Hepatocyte (in vitro differentiated cells): ENCODE measurements at regions not wholly inside any gene's neighbourhood (a gene's known extent, or its start where the extent isn't known, plus 50 kb on each side); places are given as distances from the start of the nearest gene placed in this dataset.

ENCODE experiments used
- DNase-seq: peaks from one replicate; pipeline ENCODE4 v3.0.0-alpha.2; 2016; ENCODE audit warnings: low spot score
- H2AFZ ChIP-seq: fragments of 200-600 bp; sonication (generic); 2 replicates; pipeline ENCODE4 v1.6.0; 2016; ENCODE audit warnings: antibody characterized with exemption, mild to moderate bottlenecking
- H3K27ac ChIP-seq: fragments of 200-600 bp; sonication (generic); 2 replicates; pipeline ENCODE4 v1.5.1; 2016; ENCODE audit warnings: mild to moderate bottlenecking
- H3K27me3 ChIP-seq: fragments of 200-600 bp; sonication (generic); 2 replicates; pipeline ENCODE4 v1.6.1; 2016
- H3K36me3 ChIP-seq: fragments of 200-600 bp; sonication (generic); replicated peaks from 2 replicates; pipeline ENCODE4 v1.5.1; 2016; ENCODE audit warnings: low read depth; ENCODE audit not compliant: insufficient read depth
- H3K4me1 ChIP-seq: fragments of 200-600 bp; sonication (generic); 2 replicates; pipeline ENCODE4 v1.5.1; 2016; ENCODE audit warnings: mild to moderate bottlenecking, moderate library complexity; ENCODE audit not compliant: insufficient read depth
- H3K4me2 ChIP-seq: fragments of 200-600 bp; sonication (generic); 2 replicates; pipeline ENCODE4 v1.6.0; 2016
- H3K4me3 ChIP-seq: fragments of 200-600 bp; sonication (generic); 2 replicates; pipeline ENCODE4 v1.5.1; 2016; ENCODE audit warnings: mild to moderate bottlenecking
- H3K79me2 ChIP-seq: fragments of 200-600 bp; sonication (generic); 2 replicates; pipeline ENCODE4 v1.6.0; 2017; ENCODE audit warnings: mild to moderate bottlenecking
- H3K9me2 ChIP-seq: fragments of 200-600 bp; sonication (generic); replicated peaks from 2 replicates; pipeline ENCODE4 v1.6.0; 2017; ENCODE audit warnings: mild to moderate bottlenecking; ENCODE audit not compliant: insufficient read depth
- H3K9me3 ChIP-seq: fragments of 200-600 bp; sonication (generic); 2 replicates; pipeline ENCODE4 v1.5.1; 2016; ENCODE audit warnings: low read depth, mild to moderate bottlenecking
- H4K20me1 ChIP-seq: fragments of 200-600 bp; sonication (generic); 2 replicates; pipeline ENCODE4 v1.6.0; 2016; ENCODE audit warnings: mild to moderate bottlenecking; ENCODE audit not compliant: insufficient read depth, poor library complexity, severe bottlenecking
- CTCF ChIP-seq: fragments of 200-600 bp; sonication (generic); IDR thresholded peaks from 2 replicates; pipeline ENCODE4 v1.5.1; 2016; ENCODE audit warnings: antibody characterized with exemption, mild to moderate bottlenecking; ENCODE audit not compliant: poor library complexity
- EZH2 ChIP-seq: fragments of 200-600 bp; sonication (generic); IDR thresholded peaks from 2 replicates; pipeline ENCODE4 v1.6.1; 2016; ENCODE audit warnings: antibody characterized with exemption, mild to moderate bottlenecking, borderline replicate concordance
- EZH2phosphoT487 ChIP-seq: fragments of 200-600 bp; sonication (generic); IDR thresholded peaks from one replicate; pipeline ENCODE4 v1.6.1; 2018; ENCODE audit warnings: antibody characterized with exemption, mild to moderate bottlenecking, low read depth, moderate library complexity; ENCODE audit not compliant: unreplicated experiment, severe bottlenecking
- WGBS: methylation state at CpG from one replicate; pipeline ENCODE4 v1.1.6; 2016; ENCODE audit warnings: low lambda C conversion rate; ENCODE audit errors: missing lambda C conversion rate; 5-methylcytosine and 5-hydroxymethylcytosine counted together

DNA sequence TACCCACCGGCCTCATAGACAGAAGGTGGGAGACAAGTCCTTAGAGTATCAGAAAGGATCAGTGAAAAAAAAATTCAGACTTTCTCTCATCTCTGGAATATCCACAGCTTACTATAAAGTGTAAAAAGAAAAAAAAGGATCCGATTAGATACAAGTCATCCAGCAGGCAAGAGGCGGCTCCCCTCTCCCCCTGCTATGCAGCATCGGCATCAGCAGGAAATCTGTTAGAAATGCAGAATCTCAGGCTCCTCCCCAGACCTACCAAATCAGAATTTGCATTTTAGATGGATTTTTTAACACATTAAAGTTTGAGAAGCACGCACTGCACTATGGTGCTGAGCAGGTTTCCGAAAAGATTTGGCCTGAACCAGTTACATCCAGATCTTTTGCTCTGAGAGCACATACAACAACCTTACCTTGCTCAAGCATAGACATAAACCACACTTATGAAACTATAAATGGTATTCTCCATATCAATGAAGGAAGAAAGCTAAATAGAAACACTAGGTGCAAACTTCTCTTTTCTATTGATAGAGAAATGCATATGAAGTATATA lies 117.0 kb upstream of the POU3F2 start:
- WGBS = 70% methylated on average over 6 of the region's 6 CpGs
- Histone ChIP-seq H3K9me2 (no peaks in the 10 kb centered on the region), H3K4me1 (no peaks in the 10 kb centered on the region), H3K9me3 (no peaks in the 10 kb centered on the region), H3K79me2 (no peaks in the 10 kb centered on the region), H3K36me3 (no peaks in the 10 kb centered on the region), H3K4me2 (no peak overlapping the region), H4K20me1 (no peaks in the 10 kb centered on the region), H3K27ac (no peak overlapping the region), H3K4me3 (no peak overlapping the region), H3K27me3 (peaks cover 9% of the 10 kb centered on the region), H2AFZ (no peak overlapping the region)
- no peak for DNase-seq
- TF ChIP-seq EZH2 (no peak), EZH2phosphoT487 (no peak)

- no peak for DNase-seq
- Histone ChIP-seq H4K20me1 (no peaks in the 10 kb centered on the region), H3K9me2 (no peaks in the 10 kb centered on the region), H3K79me2 (no peaks in the 10 kb centered on the region), H3K4me1 (no peaks in the 10 kb centered on the region), H3K4me2 (no peak overlapping the region), H3K9me3 (no peaks in the 10 kb centered on the region), H3K4me3 (no peak overlapping the region), H3K36me3 (no peaks in the 10 kb centered on the region), H2AFZ (no peak overlapping the region), H3K27ac (no peak overlapping the region), H3K27me3 (peaks cover 9% of the 10 kb centered on the region)
- TF ChIP-seq CTCF (no peak), EZH2 (no peak), EZH2phosphoT487 (no peak)
- 81% methylated on average over 2 of the region's 2 CpGs for WGBS
Measured at GRCh38 chr6:98717988-98718387, 116.4 kb upstream of the POU3F2 start.

GRCh38 chr6:98724537-98724936 lies 109.8 kb upstream of the POU3F2 start:
- no peak for TF ChIP-seq EZH2
- TF ChIP-seq CTCF = no peak
- Histone ChIP-seq H3K79me2 (no peaks in the 10 kb centered on the region), H4K20me1 (no peaks in the 10 kb centered on the region), H3K36me3 (no peaks in the 10 kb centered on the region), H3K4me2 (no peak overlapping the region), H3K27me3 (no peaks in the 10 kb centered on the region), H3K4me3 (no peak overlapping the region), H3K9me3 (no peaks in the 10 kb centered on the region), H3K9me2 (no peaks in the 10 kb centered on the region), H2AFZ (no peak overlapping the region), H3K4me1 (no peaks in the 10 kb centered on the region), H3K27ac (no peak overlapping the region)
- DNase-seq = peak; percentile 9

- H3K36me3 ChIP-seq = no peaks in the 10 kb centered on the region
Measured at GRCh38 chr6:98747273-98747672, 87.1 kb upstream of the POU3F2 start.

More at GRCh38 chr6:98747273-98747672, 87.1 kb upstream of the POU3F2 start:
- no peak for DNase-seq
- 76% methylated on average over 1 of the region's 1 CpG for WGBS
- H3K4me1 ChIP-seq = no peaks in the 10 kb centered on the region
- no peak overlapping the region for H3K27ac ChIP-seq
- no peaks in the 10 kb centered on the region for H4K20me1 ChIP-seq
- H3K4me3 ChIP-seq = no peak overlapping the region
- TF ChIP-seq CTCF = no peak
- no peak for TF ChIP-seq EZH2phosphoT487
- no peak for TF ChIP-seq EZH2
- H2AFZ ChIP-seq = no peak overlapping the region
- no peaks in the 10 kb centered on the region for H3K9me2 ChIP-seq
- H3K79me2 ChIP-seq = no peaks in the 10 kb centered on the region
- H3K27me3 ChIP-seq = no peaks in the 10 kb centered on the region
- H3K9me3 ChIP-seq = no peaks in the 10 kb centered on the region
- H3K4me2 ChIP-seq = no peak overlapping the region
